ENCODE measurements at regions not wholly inside any gene's neighbourhood (a gene's known extent, or its start where the extent isn't known, plus 50 kb on each side); places are given as distances from the start of the nearest gene placed in this dataset.
"Not testable (repeated sequence)": the region's sequence is repeated elsewhere in the genome, so short reads cannot be mapped to it uniquely, and the experiment has no call there.

GRCh38 chr2:208783184-208783583, 376.6 kb downstream of the PTH2R start:
- H3K4me3 ChIP-seq (ENCODE audit: low read depth, low read length): no peak overlapping the region
- DNase-seq (ENCODE audit: low read depth): no peak

- not testable (repeated sequence) for H3K4me3 ChIP-seq (ENCODE audit: low read depth, low read length); DNase-seq (ENCODE audit: low read depth)
Measured at GRCh38 chr2:208784774-208785173, 378.2 kb downstream of the PTH2R start.

GRCh38 chr2:208791257-208791656, 384.7 kb downstream of the PTH2R start:
- no peak for DNase-seq (ENCODE audit: low read depth)
- H3K4me3 ChIP-seq (ENCODE audit: low read depth, low read length): no peak overlapping the region

- DNase-seq (ENCODE audit: low read depth): no peak
- no peak overlapping the region for H3K4me3 ChIP-seq (ENCODE audit: low read depth, low read length)
Measured at GRCh38 chr2:208792766-208793165, 386.2 kb downstream of the PTH2R start.

- no peak overlapping the region for H3K4me3 ChIP-seq (ENCODE audit: low read depth, low read length)
- DNase-seq (ENCODE audit: low read depth): no peak
Measured at GRCh38 chr2:208793434-208793833, 386.8 kb downstream of the PTH2R start.

- DNase-seq (ENCODE audit: low read depth): no peak
- H3K4me3 ChIP-seq (ENCODE audit: low read depth, low read length): no peak overlapping the region
Measured at GRCh38 chr2:208794288-208794975, 387.8 kb downstream of the PTH2R start.

GRCh38 chr2:208798698-208799097, 392.1 kb downstream of the PTH2R start:
- no peak overlapping the region for H3K4me3 ChIP-seq (ENCODE audit: low read depth, low read length)
- DNase-seq (ENCODE audit: low read depth): no peak

GRCh38 chr2:208799397-208799796, 392.8 kb downstream of the PTH2R start:
- DNase-seq (ENCODE audit: low read depth): no peak
- no peak overlapping the region for H3K4me3 ChIP-seq (ENCODE audit: low read depth, low read length)

- not testable (repeated sequence) for DNase-seq (ENCODE audit: low read depth)
Measured at GRCh38 chr2:208800887-208801286, 394.3 kb downstream of the PTH2R start.

GRCh38 chr2:208807756-208808155, 401.2 kb downstream of the PTH2R start:
- no peak for DNase-seq (ENCODE audit: low read depth)
- H3K4me3 ChIP-seq (ENCODE audit: low read depth, low read length): no peak overlapping the region

More at GRCh38 chr2:208800887-208801286, 394.3 kb downstream of the PTH2R start:
- H3K4me3 ChIP-seq (ENCODE audit: low read depth, low read length): not testable (repeated sequence)

GRCh38 chr2:208811885-208812284, 405.3 kb downstream of the PTH2R start:
- DNase-seq (ENCODE audit: low read depth); H3K4me3 ChIP-seq (ENCODE audit: low read depth, low read length): not testable (repeated sequence)

GRCh38 chr2:208819190-208819589, 412.6 kb downstream of the PTH2R start:
- no peak for DNase-seq (ENCODE audit: low read depth)
- H3K4me3 ChIP-seq (ENCODE audit: low read depth, low read length): no peak overlapping the region

- H3K4me3 ChIP-seq (ENCODE audit: low read depth, low read length): no peak overlapping the region
- DNase-seq (ENCODE audit: low read depth): no peak
Measured at GRCh38 chr2:208820014-208820688, 413.6 kb downstream of the PTH2R start.

GRCh38 chr2:208827109-208827508, 420.5 kb downstream of the PTH2R start:
- DNase-seq (ENCODE audit: low read depth): no peak
- no peak overlapping the region for H3K4me3 ChIP-seq (ENCODE audit: low read depth, low read length)

GRCh38 chr2:208827549-208828221, 421.1 kb downstream of the PTH2R start:
- H3K4me3 ChIP-seq (ENCODE audit: low read depth, low read length): no peak overlapping the region
- no peak for DNase-seq (ENCODE audit: low read depth)

- H3K4me3 ChIP-seq (ENCODE audit: low read depth, low read length): no peak overlapping the region
Measured at GRCh38 chr2:208830203-208830602, 423.6 kb downstream of the PTH2R start.

GRCh38 chr2:208847651-208848050, 441.1 kb downstream of the PTH2R start:
- no peak for DNase-seq (ENCODE audit: low read depth)
- H3K4me3 ChIP-seq (ENCODE audit: low read depth, low read length): no peak overlapping the region

More at GRCh38 chr2:208830203-208830602, 423.6 kb downstream of the PTH2R start:
- no peak for DNase-seq (ENCODE audit: low read depth)

- no peak overlapping the region for H3K4me3 ChIP-seq (ENCODE audit: low read depth, low read length)
- DNase-seq (ENCODE audit: low read depth): no peak
Measured at GRCh38 chr2:208854717-208855116, 448.1 kb downstream of the PTH2R start.

- H3K4me3 ChIP-seq (ENCODE audit: low read depth, low read length): no peak overlapping the region
- DNase-seq (ENCODE audit: low read depth): no peak
Measured at GRCh38 chr2:208867374-208867773, 460.8 kb downstream of the PTH2R start.

GRCh38 chr2:208872591-208872990, 466.0 kb downstream of the PTH2R start:
- no peak overlapping the region for H3K4me3 ChIP-seq (ENCODE audit: low read depth, low read length)
- DNase-seq (ENCODE audit: low read depth): no peak

All from skeletal muscle cell (primary cell).